ENCODE measurements at regions not wholly inside any gene's neighbourhood (a gene's known extent, or its start where the extent isn't known, plus 50 kb on each side); places are given as distances from the start of the nearest gene placed in this dataset.

DNA sequence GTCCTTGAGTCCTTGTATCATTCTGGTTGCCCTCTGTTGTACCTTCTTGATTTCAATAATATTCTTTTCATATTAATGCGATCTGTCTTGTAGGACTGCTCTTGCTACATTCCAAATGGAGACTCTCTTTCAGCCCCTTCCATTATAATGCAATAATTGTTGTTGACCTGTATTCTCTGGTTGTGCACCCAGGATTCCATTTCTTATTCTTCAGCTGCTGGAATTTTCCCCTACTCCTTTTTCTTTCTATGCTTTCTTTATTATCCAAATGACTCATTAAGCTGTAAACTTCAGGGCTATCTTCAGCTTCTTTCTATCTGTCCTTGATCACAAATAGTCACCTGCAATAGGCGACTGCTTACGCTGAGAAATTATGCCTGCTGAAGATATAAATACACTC lies 321.5 kb downstream of the SATB1 start:
- no peak for TF ChIP-seq POLR2A (IDR thresholded peaks at IDR 0.05)
- TF ChIP-seq, protein P1, sequence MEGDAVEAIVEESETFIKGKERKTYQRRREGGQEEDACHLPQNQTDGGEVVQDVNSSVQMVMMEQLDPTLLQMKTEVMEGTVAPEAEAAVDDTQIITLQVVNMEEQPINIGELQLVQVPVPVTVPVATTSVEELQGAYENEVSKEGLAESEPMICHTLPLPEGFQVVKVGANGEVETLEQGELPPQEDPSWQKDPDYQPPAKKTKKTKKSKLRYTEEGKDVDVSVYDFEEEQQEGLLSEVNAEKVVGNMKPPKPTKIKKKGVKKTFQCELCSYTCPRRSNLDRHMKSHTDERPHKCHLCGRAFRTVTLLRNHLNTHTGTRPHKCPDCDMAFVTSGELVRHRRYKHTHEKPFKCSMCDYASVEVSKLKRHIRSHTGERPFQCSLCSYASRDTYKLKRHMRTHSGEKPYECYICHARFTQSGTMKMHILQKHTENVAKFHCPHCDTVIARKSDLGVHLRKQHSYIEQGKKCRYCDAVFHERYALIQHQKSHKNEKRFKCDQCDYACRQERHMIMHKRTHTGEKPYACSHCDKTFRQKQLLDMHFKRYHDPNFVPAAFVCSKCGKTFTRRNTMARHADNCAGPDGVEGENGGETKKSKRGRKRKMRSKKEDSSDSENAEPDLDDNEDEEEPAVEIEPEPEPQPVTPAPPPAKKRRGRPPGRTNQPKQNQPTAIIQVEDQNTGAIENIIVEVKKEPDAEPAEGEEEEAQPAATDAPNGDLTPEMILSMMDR (IDR thresholded peaks at IDR 0.05): no peak
